Renal pelvis (tissue), 1 donor: ENCODE measurements at regions not wholly inside any gene's neighbourhood (a gene's known extent, or its start where the extent isn't known, plus 50 kb on each side); places are given as distances from the start of the nearest gene placed in this dataset.

Experiments used
- DNase-seq: peaks from one replicate; pipeline ENCODE4 v3.0.0-alpha.2; 2013

DNA sequence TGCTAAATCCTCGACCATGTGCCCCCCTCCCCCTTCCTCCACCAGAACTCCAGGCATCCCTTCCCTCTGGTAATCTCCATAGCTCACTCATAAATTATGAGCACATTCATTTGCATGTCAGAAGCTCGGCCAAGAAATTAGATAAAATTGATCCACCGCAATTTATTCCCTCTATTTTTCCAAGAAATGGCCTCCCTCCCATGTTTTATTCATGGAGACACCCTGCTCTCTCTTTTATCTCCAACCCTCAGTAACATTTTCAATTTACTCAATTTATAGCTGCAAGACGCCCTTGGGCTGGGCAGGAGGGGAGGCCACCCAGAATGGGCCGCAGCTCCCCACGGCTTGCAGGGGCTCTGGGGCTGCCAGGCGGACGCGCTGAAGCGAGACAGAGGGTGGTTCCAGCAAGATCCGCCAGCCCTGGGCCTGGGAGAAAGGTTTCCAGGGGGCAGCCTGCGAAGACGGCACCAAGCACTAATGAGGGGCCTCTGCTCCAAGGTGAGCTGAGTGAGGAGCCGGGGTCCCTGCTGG lies 54.7 kb upstream of the ZNF423 start:
- peak; percentile 65 for DNase-seq

- no peak for DNase-seq
Observed at GRCh38 chr16:49911430-49911829, 55.5 kb upstream of the ZNF423 start.

DNA sequence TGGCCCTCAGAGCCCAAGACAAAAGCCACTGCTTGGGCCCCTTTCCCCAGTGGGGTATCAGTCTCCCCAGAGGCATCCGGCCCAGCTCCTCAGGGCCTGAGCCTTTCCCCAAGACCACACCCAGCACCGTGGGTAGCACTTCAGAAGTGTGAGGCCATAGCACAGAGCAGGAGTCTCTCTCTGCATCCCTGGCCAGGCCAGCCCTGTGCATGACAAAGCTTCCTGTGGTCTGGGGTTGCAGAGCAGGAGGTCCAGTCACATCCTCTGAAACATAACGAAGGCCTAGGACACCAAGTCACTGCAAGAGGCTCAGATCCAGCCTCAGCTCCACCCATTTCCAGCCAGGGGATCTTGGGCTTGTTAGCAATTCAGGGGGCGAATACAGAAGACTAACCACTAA lies 56.8 kb upstream of the ZNF423 start:
- no peak for DNase-seq

- no peak for DNase-seq
Observed at GRCh38 chr16:49913720-49914119, 57.8 kb upstream of the ZNF423 start.

- no peak for DNase-seq
Observed at GRCh38 chr16:49914657-49915056, 58.7 kb upstream of the ZNF423 start.

- no peak for DNase-seq
Observed at GRCh38 chr16:49918257-49918656, 62.3 kb upstream of the ZNF423 start.

DNA sequence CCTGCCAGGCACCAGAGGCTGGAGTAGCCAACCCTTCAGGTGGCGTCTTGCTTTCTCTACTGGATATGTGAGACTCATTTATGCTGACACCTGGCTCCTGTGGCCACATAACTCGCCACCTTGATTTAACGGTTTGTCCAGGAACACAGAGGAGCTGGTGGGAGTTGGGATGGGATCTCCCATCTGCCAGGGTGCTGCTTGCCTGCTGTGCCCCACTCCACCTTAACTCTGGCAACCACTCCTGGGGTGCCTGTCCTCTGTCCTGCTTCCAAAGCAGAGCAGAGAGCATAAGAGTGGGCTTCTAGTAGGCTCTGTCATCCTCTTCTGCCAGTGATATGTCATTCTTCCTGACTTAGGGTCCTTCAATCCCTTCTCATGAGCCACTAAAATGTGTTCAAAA lies 63.4 kb upstream of the ZNF423 start:
- no peak for DNase-seq

DNA sequence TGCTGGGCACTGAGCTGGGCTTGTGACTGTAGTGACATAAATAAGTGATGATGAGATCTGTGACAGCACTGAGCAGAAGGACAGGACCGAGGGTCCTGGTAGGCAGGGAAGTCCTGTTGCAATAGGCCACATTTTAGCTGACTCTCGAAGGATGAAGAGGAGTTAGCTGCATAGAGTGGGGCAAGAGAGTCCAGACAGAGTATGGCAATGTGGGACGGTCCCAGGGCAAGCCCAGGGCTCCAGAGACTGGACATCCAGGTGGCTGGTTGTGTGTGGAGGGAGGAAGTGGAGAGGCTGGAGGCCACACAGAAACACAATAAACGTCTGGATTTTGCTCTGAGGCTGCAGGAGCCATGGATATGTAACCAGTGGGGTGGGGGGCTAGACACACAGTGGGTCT lies 64.5 kb upstream of the ZNF423 start:
- no peak for DNase-seq

GRCh38 chr16:49921106-49921505 lies 65.2 kb upstream of the ZNF423 start:
- DNase-seq: no peak

GRCh38 chr16:49921791-49922456 lies 66.0 kb upstream of the ZNF423 start:
- DNase-seq: peak; percentile 80

DNA sequence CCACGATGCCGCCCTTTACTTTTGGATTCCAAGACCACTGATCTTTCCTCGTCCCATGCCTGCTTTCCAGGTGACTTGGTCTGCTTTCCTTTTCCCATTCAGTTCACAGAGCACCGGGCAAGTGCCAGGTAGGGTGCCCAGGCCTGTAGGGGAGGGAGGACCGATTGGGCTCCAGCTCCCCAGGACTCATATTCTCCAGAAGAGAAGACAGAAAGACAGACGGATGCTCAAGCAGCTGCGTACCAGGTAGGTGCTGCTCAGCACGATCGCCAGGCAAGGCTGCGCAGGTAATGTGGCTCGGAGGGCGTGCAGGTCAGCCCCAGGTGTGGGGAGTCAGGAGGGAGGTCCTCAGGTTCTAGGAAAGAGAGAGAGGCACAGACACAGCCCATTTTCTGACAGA lies 67.5 kb upstream of the ZNF423 start:
- no peak for DNase-seq

- DNase-seq: no peak
Observed at GRCh38 chr16:49924078-49924477, 68.2 kb upstream of the ZNF423 start.

DNA sequence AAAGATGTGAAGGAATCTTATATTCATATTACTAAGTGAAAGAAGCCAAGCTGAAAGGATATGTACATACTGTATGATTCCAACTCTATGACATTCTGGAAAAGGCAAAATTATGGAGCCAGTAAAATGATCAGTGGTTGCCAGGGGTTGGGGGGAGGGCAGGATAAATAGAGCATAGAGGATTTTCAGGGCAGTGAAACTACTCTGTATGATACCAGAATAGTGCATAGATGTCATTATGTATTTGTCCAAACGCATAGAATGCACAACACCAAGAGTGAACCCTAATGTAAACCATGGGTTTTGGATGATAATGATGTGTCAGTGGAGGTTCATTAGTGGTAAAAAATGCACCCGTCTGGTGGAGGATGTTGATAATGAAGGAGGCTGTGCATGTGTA lies 71.0 kb upstream of the ZNF423 start:
- DNase-seq: no peak

DNA sequence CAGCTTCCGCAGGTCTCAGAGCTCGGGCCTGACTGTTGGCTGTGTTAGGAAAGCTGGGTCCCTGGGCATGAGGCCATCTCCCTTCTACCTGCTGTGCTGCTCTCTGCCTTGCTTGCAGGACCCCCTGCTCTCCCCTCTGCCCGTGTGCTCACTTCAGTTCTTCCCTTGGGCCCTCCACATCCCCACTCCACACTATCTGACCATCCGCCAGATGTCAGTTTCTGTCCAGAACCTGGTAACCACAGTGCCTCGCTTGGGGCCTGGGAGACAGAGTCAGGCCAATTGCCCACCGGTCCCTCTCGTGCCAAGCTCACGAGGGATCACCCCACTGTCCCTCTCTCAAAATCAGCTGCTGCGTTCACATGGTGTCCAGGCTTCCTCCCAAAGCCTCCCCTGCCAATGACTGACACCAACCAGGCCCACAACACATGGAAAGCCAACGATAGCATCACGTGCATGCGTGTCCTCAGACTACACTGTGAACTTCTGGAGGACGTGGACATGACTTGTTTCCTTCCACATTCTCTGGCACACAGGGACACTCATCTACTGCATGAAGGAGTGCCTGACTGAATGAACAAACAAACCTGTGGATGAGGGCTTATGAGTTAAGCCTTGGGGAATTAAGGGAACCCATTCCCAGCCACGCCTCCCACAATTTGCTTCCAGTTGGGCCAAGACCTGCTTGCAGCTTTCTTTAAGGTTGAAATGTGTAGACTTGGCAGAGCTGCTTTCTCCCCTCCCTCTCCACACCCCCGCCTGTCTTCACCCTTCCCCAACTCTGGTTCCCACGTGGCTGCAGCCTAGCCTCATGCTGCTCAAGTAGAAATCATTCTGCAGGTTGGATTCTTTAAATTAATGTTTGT lies 72.5 kb upstream of the ZNF423 start:
- DNase-seq: no peak

- DNase-seq: no peak
Observed at GRCh38 chr16:49929626-49930025, 73.7 kb upstream of the ZNF423 start.

- no peak for DNase-seq
Observed at GRCh38 chr16:49930841-49931240, 74.9 kb upstream of the ZNF423 start.

DNA sequence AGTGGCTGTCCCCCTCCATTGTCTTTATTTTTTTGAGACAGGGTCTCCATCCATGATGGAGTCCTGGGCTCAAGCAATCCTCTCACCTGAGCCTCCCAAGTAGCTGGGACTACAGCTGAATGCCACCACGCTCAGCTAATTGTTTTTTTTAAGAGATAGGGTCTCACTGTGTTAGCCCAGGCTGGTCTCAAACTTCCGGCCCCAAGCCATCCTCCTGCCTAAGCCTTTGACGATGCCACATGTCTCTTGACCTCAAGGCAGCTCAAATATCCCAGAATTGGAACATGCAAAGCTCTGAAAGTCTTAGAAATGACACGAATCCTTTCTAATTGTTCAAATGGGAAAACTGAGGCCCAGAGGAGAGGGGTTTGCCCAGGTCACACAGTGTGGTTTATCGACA lies 75.4 kb upstream of the ZNF423 start:
- no peak for DNase-seq

- DNase-seq: no peak
Observed at GRCh38 chr16:49931916-49932315, 76.0 kb upstream of the ZNF423 start.

DNA sequence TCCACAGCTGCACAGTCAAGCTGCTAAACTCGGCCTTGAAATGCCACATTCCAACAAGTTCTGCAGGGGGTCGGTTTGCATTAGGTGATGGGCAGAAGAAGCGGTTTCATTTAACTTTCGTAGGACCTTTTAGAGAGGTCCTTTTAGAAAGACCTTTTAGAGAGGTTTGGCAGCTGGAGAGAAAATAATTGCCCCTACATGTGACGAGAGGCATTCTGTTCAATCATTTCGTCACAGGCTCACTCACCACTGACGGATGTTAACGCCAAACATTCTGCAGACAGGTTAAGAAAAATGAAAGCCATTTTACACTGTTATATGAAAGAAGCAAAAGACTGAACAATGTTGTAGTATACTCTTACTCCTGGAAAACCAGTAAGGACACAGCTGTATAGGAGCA lies 76.5 kb upstream of the ZNF423 start:
- DNase-seq: no peak

- DNase-seq: no peak
Observed at GRCh38 chr16:49932946-49933345, 77.0 kb upstream of the ZNF423 start.

DNA sequence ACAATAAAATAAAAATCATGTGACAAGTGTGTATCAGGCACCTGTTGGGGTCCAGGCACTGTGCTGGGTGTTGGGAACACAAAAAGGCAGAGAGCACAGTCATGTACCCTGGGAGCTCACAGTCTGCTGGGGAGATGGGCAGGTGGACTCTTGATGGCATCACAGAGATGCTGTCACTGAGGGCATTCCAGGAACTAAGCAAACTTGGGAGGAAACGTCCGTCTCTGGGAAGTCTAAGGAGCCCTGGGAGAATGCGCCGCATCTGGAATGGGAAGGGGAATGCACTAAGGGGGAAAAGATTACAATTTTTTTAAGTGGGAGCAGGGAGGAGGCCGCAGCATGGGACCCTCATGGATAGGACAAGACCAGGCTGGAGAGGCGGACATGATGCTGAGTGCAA lies 80.9 kb upstream of the ZNF423 start:
- DNase-seq: no peak

DNA sequence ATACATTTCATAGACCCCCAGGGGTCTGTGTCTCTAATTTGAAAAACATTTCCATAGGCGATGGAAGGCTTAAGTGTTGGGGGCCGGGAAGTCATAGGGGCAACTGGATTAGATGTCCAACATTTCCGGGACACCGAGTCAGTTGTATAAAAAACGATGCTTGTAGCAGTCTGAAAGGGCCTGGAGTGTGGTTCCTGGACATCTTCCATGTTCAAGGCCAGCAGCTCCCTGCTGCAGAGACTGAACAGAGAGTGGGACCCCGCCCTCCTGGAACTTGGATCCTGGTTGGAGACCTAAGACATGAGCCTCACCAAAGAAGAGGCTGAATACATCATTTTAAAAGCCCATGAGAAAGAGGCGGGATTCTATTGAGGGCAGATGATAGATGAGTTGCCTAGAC lies 82.0 kb upstream of the ZNF423 start:
- DNase-seq: no peak

- DNase-seq: no peak
Observed at GRCh38 chr16:49939495-49939894, 83.6 kb upstream of the ZNF423 start.
